NCI-H524 treated with DMSO at 0.1 percent for 48 hours (cell line): ENCODE measurements at regions not wholly inside any gene's neighbourhood (a gene's known extent, or its start where the extent isn't known, plus 50 kb on each side); places are given as distances from the start of the nearest gene placed in this dataset.
A peak's percentile ranks its signal among the peaks of the same experiment; 100 is the strongest.
"Not testable (repeated sequence)": the region's sequence is repeated elsewhere in the genome, so short reads cannot be mapped to it uniquely, and the experiment has no call there.

Source experiments
- DNase-seq: peaks from one replicate; lab custom pipeline; 2025; lab: John Stamatoyannopoulos, UW

GRCh38 chr1:102365071-102365470 is 368.3 kb upstream of the OLFM3 start:
- no peak for DNase-seq

- no peak for DNase-seq
These were observed 339.9 kb upstream of the OLFM3 start for GRCh38 chr1:102336602-102337001.

- no peak for DNase-seq
These were observed 321.5 kb upstream of the OLFM3 start for GRCh38 chr1:102318104-102318806.

- DNase-seq = no peak
These were observed 318.4 kb upstream of the OLFM3 start for GRCh38 chr1:102315096-102315495.

GRCh38 chr1:102296116-102296515 is 299.4 kb upstream of the OLFM3 start:
- no peak for DNase-seq

GRCh38 chr1:102282955-102283354 is 286.2 kb upstream of the OLFM3 start:
- DNase-seq = no peak

- no peak for DNase-seq
These were observed 266.3 kb upstream of the OLFM3 start for GRCh38 chr1:102262994-102263393.

GRCh38 chr1:102252731-102253505 is 256.2 kb upstream of the OLFM3 start:
- DNase-seq = no peak

GRCh38 chr1:102241431-102242338 is 245.0 kb upstream of the OLFM3 start:
- no peak for DNase-seq

- no peak for DNase-seq
These were observed 242.5 kb upstream of the OLFM3 start for GRCh38 chr1:102239247-102239646.

GRCh38 chr1:102234753-102235359 is 238.1 kb upstream of the OLFM3 start:
- no peak for DNase-seq

- DNase-seq = no peak
These were observed 222.7 kb upstream of the OLFM3 start for GRCh38 chr1:102219463-102219862.

- DNase-seq = not testable (repeated sequence)
These were observed 214.2 kb upstream of the OLFM3 start for GRCh38 chr1:102210891-102211290.

GRCh38 chr1:102191723-102192122 is 195.0 kb upstream of the OLFM3 start:
- DNase-seq = peak; percentile 3

- DNase-seq = no peak
These were observed 193.7 kb upstream of the OLFM3 start for GRCh38 chr1:102190429-102190828.

- no peak for DNase-seq
These were observed 189.8 kb upstream of the OLFM3 start for GRCh38 chr1:102186536-102186935.

GRCh38 chr1:102185260-102185659 is 188.5 kb upstream of the OLFM3 start:
- DNase-seq = no peak

GRCh38 chr1:102184477-102184876 is 187.8 kb upstream of the OLFM3 start:
- no peak for DNase-seq

- no peak for DNase-seq
These were observed 187.0 kb upstream of the OLFM3 start for GRCh38 chr1:102183711-102184110.

GRCh38 chr1:102182603-102183260 is 186.0 kb upstream of the OLFM3 start:
- DNase-seq = no peak

GRCh38 chr1:102181341-102181740 is 184.6 kb upstream of the OLFM3 start:
- no peak for DNase-seq

- no peak for DNase-seq
These were observed 181.8 kb upstream of the OLFM3 start for GRCh38 chr1:102178480-102178879.
